ENCODE measurements at regions not wholly inside any gene's neighbourhood (a gene's known extent, or its start where the extent isn't known, plus 50 kb on each side); places are given as distances from the start of the nearest gene placed in this dataset.
A peak's percentile ranks its signal among the peaks of the same experiment; 100 is the strongest.

DNA sequence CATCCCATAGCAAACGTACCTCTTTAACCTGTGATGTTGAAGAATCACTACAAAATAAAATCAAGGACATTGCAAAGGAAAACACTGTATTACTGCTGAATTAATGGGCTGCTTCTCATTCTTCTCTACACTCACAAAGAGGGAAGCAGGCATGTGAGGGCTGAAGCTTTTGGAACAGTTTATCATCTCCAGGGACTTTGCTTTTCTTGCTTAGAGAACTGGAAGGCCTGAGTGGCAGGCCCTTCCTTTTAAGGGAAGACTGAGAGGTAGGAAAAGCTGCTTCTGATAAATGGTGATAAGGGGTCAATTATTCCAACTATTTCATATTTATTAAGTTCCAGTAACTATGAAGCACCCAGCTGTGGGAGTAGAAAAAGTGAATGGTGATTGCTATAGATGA is 649.6 kb downstream of the NTRK3 start:
- Histone ChIP-seq H3K9ac (ENCODE audit: insufficient read depth, low read length) (no peak overlapping the region), H3K4me1 (ENCODE audit: control insufficient read depth, extremely low read depth, insufficient read depth, low read length) (peaks cover 8% of the 10 kb centered on the region), H3K36me3 (ENCODE audit: control insufficient read depth, insufficient read depth, low read length) (no peaks in the 10 kb centered on the region), H3K4me3 (replicated peaks in 1 of 4; ENCODE audit: control extremely low read depth in 1 of 4, insufficient read depth in 1 of 4, low read depth in 3 of 4, low read length in 4 of 4) (no peak overlapping the region), H3K27me3 (ENCODE audit: control insufficient read depth, insufficient read depth, low read length) (no peaks in the 10 kb centered on the region), H3K27ac (ENCODE audit: insufficient read depth, low read length) (no peak overlapping the region), H3K9me3 (ENCODE audit: control insufficient read depth, insufficient read depth, low read depth, low read length) (no peaks in the 10 kb centered on the region), H3K79me2 (ENCODE audit: control insufficient read depth, insufficient read depth, low read length) (no peaks in the 10 kb centered on the region), H2AFZ (ENCODE audit: low read length) (no peak overlapping the region), H3K4me2 (ENCODE audit: extremely low read depth, insufficient read depth, low read length) (no peak overlapping the region), H4K20me1 (ENCODE audit: control insufficient read depth, extremely low read depth, insufficient read depth, low read length) (no peaks in the 10 kb centered on the region)
- TF ChIP-seq, protein P1, sequence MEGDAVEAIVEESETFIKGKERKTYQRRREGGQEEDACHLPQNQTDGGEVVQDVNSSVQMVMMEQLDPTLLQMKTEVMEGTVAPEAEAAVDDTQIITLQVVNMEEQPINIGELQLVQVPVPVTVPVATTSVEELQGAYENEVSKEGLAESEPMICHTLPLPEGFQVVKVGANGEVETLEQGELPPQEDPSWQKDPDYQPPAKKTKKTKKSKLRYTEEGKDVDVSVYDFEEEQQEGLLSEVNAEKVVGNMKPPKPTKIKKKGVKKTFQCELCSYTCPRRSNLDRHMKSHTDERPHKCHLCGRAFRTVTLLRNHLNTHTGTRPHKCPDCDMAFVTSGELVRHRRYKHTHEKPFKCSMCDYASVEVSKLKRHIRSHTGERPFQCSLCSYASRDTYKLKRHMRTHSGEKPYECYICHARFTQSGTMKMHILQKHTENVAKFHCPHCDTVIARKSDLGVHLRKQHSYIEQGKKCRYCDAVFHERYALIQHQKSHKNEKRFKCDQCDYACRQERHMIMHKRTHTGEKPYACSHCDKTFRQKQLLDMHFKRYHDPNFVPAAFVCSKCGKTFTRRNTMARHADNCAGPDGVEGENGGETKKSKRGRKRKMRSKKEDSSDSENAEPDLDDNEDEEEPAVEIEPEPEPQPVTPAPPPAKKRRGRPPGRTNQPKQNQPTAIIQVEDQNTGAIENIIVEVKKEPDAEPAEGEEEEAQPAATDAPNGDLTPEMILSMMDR (conservative IDR thresholded peaks at IDR 0.05 in 1 of 2, IDR thresholded peaks at IDR 0.05 in 1 of 2; ENCODE audit: low read depth in 1 of 2, low read length in 2 of 2): no peak
- TF ChIP-seq EZH2 (IDR thresholded peaks at IDR 0.05; ENCODE audit: low read length, missing control alignments): no peak
- no peak for DNase-seq (ENCODE audit: low read depth in 2 of 2)

DNA sequence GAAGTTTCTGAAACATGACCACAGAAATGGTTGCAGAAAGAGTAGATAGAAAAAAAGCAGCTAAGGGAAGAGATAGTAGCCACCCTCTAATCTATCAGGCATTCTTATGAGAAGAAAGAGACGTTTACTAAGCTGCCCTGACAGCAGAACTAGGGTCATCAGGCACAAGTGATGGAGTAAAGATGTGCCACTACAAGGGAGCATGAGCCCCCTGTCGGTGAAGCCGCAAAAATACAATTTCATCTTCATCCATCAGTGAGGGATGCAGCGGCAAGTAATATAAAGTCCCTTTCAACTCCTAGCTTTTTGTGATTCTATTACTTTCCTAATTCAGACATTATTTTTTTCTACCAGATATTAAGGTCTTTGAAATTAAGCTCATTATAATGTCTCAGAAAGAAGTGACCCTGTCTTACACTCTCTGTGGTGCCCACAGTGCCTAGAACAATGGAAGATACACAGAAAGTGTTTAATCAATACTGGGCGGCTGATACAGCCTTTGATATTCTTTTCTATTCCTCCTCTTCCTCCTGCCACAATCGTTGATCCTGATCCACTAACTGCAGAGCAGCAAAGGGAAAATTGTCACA is 651.6 kb downstream of the NTRK3 start:
- no peaks in the 10 kb centered on the region for H3K79me2 ChIP-seq (ENCODE audit: control insufficient read depth, insufficient read depth, low read length)
- H3K9ac ChIP-seq (ENCODE audit: insufficient read depth, low read length): no peak overlapping the region
- H2AFZ ChIP-seq (ENCODE audit: low read length): no peak overlapping the region
- H3K27ac ChIP-seq (ENCODE audit: insufficient read depth, low read length): no peak overlapping the region
- DNase-seq (ENCODE audit: low read depth in 2 of 2): peak in 1 of 2 donors; percentile 17
- H3K4me2 ChIP-seq (ENCODE audit: extremely low read depth, insufficient read depth, low read length): no peak overlapping the region
- TF ChIP-seq, protein P1 (conservative IDR thresholded peaks at IDR 0.05 in 1 of 2, IDR thresholded peaks at IDR 0.05 in 1 of 2; ENCODE audit: low read depth in 1 of 2, low read length in 2 of 2): peak; percentile 35 to 45
- no peak for TF ChIP-seq EZH2 (IDR thresholded peaks at IDR 0.05; ENCODE audit: low read length, missing control alignments)
- H3K4me3 ChIP-seq (replicated peaks in 1 of 4; ENCODE audit: control extremely low read depth in 1 of 4, insufficient read depth in 1 of 4, low read depth in 3 of 4, low read length in 4 of 4): no peak overlapping the region
- no peaks in the 10 kb centered on the region for H3K9me3 ChIP-seq (ENCODE audit: control insufficient read depth, insufficient read depth, low read depth, low read length)
- H4K20me1 ChIP-seq (ENCODE audit: control insufficient read depth, extremely low read depth, insufficient read depth, low read length): no peaks in the 10 kb centered on the region
- H3K36me3 ChIP-seq (ENCODE audit: control insufficient read depth, insufficient read depth, low read length): no peaks in the 10 kb centered on the region
- H3K4me1 ChIP-seq (ENCODE audit: control insufficient read depth, extremely low read depth, insufficient read depth, low read length): peaks cover 6% of the 10 kb centered on the region
- no peaks in the 10 kb centered on the region for H3K27me3 ChIP-seq (ENCODE audit: control insufficient read depth, insufficient read depth, low read length)

DNA sequence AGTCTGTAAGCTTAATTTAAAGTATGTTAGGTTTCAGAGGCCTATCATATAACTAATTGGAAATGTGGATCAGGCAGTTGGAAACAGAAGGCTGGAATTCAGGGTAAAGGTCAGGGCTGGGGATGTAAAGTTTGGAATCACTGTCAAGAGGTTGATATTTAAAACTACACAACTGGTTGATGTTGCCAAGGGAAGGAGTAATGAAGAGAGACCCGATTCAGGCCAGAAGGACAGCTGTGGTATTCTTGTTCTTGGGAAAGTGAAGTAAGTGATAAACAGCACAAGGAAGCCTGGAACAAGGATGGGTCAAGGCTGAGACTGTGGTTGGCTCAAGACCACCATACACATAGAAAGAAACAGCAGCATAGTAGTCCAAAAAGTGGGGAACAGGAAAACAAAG is 654.2 kb downstream of the NTRK3 start:
- no peak overlapping the region for H2AFZ ChIP-seq (ENCODE audit: low read length)
- H3K79me2 ChIP-seq (ENCODE audit: control insufficient read depth, insufficient read depth, low read length): no peaks in the 10 kb centered on the region
- no peaks in the 10 kb centered on the region for H3K36me3 ChIP-seq (ENCODE audit: control insufficient read depth, insufficient read depth, low read length)
- H3K4me1 ChIP-seq (ENCODE audit: control insufficient read depth, extremely low read depth, insufficient read depth, low read length): no peaks in the 10 kb centered on the region
- peak in 1 of 2 donors; percentile 26 for DNase-seq (ENCODE audit: low read depth in 2 of 2)
- no peaks in the 10 kb centered on the region for H3K27me3 ChIP-seq (ENCODE audit: control insufficient read depth, insufficient read depth, low read length)
- TF ChIP-seq, protein P1 (conservative IDR thresholded peaks at IDR 0.05 in 1 of 2, IDR thresholded peaks at IDR 0.05 in 1 of 2; ENCODE audit: low read depth in 1 of 2, low read length in 2 of 2): no peak
- TF ChIP-seq EZH2 (IDR thresholded peaks at IDR 0.05; ENCODE audit: low read length, missing control alignments): no peak
- H4K20me1 ChIP-seq (ENCODE audit: control insufficient read depth, extremely low read depth, insufficient read depth, low read length): no peaks in the 10 kb centered on the region
- no peak overlapping the region for H3K9ac ChIP-seq (ENCODE audit: insufficient read depth, low read length)
- H3K9me3 ChIP-seq (ENCODE audit: control insufficient read depth, insufficient read depth, low read depth, low read length): no peaks in the 10 kb centered on the region
- no peak overlapping the region for H3K4me2 ChIP-seq (ENCODE audit: extremely low read depth, insufficient read depth, low read length)
- no peak overlapping the region for H3K4me3 ChIP-seq (replicated peaks in 1 of 4; ENCODE audit: control extremely low read depth in 1 of 4, insufficient read depth in 1 of 4, low read depth in 3 of 4, low read length in 4 of 4)
- no peak overlapping the region for H3K27ac ChIP-seq (ENCODE audit: insufficient read depth, low read length)
